GM23338 (cell line): ENCODE measurements at regions not wholly inside any gene's neighbourhood (a gene's known extent, or its start where the extent isn't known, plus 50 kb on each side); places are given as distances from the start of the nearest gene placed in this dataset.

Experiments used
- CREB1 ChIP-seq: fragments of 250-450 bp; sonication (Bioruptor Pico); IDR thresholded peaks from 2 replicates; pipeline ENCODE4 v1.5.0; 2020; ENCODE audit warnings: low read depth, mild to moderate bottlenecking, moderate library complexity
- EZH2 ChIP-seq: fragments of 200-600 bp; sonication (generic); IDR thresholded peaks from one replicate; pipeline ENCODE4 v1.8.0; 2017; ENCODE audit warnings: antibody characterized with exemption, mild to moderate bottlenecking, low read depth; ENCODE audit not compliant: unreplicated experiment
- JUNB ChIP-seq: IDR thresholded peaks from one replicate; pipeline ENCODE4 v1.6.1; 2016; ENCODE audit warnings: antibody characterized with exemption; ENCODE audit not compliant: unreplicated experiment
- POLR2AphosphoS5 ChIP-seq: IDR thresholded peaks from 2 replicates; pipeline ENCODE4 v1.6.1; 2016; ENCODE audit warnings: antibody characterized with exemption, low read depth
- ZNF114 ChIP-seq: fragments of 250-450 bp; sonication (Bioruptor Pico); IDR thresholded peaks from 2 replicates; pipeline ENCODE4 v1.5.0; 2020; ENCODE audit warnings: mild to moderate bottlenecking, moderate library complexity
- TF ChIP-seq, protein P1 (sequence below), 2 experiments: fragments of 200-600 bp in 1 of 2; sonication (generic) in 1 of 2; conservative IDR thresholded peaks; 2 replicates each; pipeline versions ENCODE4 v1.5.1 to v1.6.1; 2016 to 2017; ENCODE audit warnings: antibody characterized with exemption in 2 of 2, low read depth in 2 of 2, mild to moderate bottlenecking in 2 of 2, moderate library complexity in 1 of 2
- TF ChIP-seq, protein P2 (sequence below): IDR thresholded peaks from one replicate; pipeline ENCODE4 v1.6.1; 2018; ENCODE audit warnings: antibody characterized with exemption; ENCODE audit not compliant: unreplicated experiment

DNA sequence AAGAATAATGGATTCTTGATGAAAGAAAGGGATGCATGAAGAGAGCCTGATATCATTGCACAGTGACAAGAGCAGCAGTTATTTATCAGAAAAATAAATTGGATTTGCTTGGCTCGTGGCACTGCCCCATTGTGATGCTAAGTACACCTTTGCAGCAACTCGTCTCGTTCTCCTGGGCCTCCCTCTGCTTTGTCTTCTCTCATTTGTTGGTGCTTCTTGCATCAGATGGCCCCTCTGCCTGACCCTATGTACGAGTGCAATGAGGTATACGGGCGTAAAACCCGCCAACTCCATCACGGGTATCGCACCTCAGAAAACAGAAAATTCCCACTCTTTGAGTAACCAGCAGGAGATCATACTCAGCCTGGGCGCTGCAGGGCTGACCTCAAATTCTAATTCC, 107.2 kb upstream of the C10orf90 start:
- TF ChIP-seq, protein P1, sequence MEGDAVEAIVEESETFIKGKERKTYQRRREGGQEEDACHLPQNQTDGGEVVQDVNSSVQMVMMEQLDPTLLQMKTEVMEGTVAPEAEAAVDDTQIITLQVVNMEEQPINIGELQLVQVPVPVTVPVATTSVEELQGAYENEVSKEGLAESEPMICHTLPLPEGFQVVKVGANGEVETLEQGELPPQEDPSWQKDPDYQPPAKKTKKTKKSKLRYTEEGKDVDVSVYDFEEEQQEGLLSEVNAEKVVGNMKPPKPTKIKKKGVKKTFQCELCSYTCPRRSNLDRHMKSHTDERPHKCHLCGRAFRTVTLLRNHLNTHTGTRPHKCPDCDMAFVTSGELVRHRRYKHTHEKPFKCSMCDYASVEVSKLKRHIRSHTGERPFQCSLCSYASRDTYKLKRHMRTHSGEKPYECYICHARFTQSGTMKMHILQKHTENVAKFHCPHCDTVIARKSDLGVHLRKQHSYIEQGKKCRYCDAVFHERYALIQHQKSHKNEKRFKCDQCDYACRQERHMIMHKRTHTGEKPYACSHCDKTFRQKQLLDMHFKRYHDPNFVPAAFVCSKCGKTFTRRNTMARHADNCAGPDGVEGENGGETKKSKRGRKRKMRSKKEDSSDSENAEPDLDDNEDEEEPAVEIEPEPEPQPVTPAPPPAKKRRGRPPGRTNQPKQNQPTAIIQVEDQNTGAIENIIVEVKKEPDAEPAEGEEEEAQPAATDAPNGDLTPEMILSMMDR (conservative IDR thresholded peaks at IDR 0.05; ENCODE audit: low read depth in 2 of 2): no peak
- TF ChIP-seq, protein P2, sequence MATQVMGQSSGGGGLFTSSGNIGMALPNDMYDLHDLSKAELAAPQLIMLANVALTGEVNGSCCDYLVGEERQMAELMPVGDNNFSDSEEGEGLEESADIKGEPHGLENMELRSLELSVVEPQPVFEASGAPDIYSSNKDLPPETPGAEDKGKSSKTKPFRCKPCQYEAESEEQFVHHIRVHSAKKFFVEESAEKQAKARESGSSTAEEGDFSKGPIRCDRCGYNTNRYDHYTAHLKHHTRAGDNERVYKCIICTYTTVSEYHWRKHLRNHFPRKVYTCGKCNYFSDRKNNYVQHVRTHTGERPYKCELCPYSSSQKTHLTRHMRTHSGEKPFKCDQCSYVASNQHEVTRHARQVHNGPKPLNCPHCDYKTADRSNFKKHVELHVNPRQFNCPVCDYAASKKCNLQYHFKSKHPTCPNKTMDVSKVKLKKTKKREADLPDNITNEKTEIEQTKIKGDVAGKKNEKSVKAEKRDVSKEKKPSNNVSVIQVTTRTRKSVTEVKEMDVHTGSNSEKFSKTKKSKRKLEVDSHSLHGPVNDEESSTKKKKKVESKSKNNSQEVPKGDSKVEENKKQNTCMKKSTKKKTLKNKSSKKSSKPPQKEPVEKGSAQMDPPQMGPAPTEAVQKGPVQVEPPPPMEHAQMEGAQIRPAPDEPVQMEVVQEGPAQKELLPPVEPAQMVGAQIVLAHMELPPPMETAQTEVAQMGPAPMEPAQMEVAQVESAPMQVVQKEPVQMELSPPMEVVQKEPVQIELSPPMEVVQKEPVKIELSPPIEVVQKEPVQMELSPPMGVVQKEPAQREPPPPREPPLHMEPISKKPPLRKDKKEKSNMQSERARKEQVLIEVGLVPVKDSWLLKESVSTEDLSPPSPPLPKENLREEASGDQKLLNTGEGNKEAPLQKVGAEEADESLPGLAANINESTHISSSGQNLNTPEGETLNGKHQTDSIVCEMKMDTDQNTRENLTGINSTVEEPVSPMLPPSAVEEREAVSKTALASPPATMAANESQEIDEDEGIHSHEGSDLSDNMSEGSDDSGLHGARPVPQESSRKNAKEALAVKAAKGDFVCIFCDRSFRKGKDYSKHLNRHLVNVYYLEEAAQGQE: no peak
- TF ChIP-seq EZH2: no peak
- TF ChIP-seq ZNF114: no peak
- no peak for TF ChIP-seq POLR2AphosphoS5
- TF ChIP-seq JUNB: no peak
- no peak for TF ChIP-seq CREB1 (CRISPR knock-in tag)
